ENCODE measurements at regions not wholly inside any gene's neighbourhood (a gene's known extent, or its start where the extent isn't known, plus 50 kb on each side); places are given as distances from the start of the nearest gene placed in this dataset.

DNA sequence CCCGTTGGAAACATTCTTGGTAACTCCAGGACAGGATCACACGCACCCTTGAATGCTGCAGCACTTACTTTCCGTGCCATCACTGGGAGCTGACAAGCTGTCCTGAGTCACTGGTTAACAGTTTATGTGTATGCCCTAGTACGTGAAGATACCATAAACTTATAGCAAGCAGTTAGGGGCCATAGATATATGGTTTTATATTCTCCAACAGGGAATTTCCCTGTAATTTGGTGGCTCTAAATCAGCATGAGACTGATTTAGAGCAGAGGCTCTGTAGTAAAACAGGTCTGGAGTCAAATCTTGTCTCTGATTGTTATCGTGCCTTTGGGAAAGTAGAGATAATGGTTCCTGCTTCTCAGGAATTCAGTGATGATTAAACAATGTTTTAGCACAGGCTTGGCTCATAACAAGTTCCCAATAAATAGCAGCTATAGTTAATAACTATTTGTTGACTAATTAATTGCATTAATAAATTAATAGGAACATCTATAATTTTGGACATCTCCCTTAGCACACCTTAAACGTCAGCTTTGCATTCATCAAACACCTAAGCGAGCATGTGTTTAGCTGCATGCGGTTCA is 215.2 kb downstream of the VAPA start (continued):
- TF ChIP-seq, protein P1, sequence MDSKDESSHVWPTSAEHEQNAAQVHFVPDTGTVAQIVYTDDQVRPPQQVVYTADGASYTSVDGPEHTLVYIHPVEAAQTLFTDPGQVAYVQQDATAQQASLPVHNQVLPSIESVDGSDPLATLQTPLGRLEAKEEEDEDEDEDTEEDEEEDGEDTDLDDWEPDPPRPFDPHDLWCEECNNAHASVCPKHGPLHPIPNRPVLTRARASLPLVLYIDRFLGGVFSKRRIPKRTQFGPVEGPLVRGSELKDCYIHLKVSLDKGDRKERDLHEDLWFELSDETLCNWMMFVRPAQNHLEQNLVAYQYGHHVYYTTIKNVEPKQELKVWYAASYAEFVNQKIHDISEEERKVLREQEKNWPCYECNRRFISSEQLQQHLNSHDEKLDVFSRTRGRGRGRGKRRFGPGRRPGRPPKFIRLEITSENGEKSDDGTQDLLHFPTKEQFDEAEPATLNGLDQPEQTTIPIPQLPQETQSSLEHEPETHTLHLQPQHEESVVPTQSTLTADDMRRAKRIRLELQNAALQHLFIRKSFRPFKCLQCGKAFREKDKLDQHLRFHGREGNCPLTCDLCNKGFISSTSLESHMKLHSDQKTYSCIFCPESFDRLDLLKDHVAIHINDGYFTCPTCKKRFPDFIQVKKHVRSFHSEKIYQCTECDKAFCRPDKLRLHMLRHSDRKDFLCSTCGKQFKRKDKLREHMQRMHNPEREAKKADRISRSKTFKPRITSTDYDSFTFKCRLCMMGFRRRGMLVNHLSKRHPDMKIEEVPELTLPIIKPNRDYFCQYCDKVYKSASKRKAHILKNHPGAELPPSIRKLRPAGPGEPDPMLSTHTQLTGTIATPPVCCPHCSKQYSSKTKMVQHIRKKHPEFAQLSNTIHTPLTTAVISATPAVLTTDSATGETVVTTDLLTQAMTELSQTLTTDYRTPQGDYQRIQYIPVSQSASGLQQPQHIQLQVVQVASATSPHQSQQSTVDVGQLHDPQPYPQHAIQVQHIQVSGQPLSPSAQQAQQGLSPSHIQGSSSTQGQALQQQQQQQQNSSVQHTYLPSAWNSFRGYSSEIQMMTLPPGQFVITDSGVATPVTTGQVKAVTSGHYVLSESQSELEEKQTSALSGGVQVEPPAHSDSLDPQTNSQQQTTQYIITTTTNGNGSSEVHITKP (tag by site-specific recombination; IDR thresholded peaks at IDR 0.05) = no peak
- TF ChIP-seq ZNF585B (tag by site-specific recombination; IDR thresholded peaks at IDR 0.05) (no peak), ZNF114 (tag by site-specific recombination; IDR thresholded peaks at IDR 0.05) (no peak), ZNF785 (tag by site-specific recombination; IDR thresholded peaks at IDR 0.05) (no peak), ZNF132 (tag by site-specific recombination; IDR thresholded peaks at IDR 0.05; ENCODE audit: borderline replicate concordance) (no peak), ZNF621 (tag by site-specific recombination; IDR thresholded peaks at IDR 0.05) (no peak), ZNF791 (tag by site-specific recombination; IDR thresholded peaks at IDR 0.05) (peak; percentile 88), ZSCAN30 (tag by site-specific recombination; IDR thresholded peaks at IDR 0.05) (0 out of 2 replicates have a peak, but pooled peaks have one; percentile 7), ZNF48 (tag by site-specific recombination; IDR thresholded peaks at IDR 0.05) (no peak), ZNF184 (tag by site-specific recombination; IDR thresholded peaks at IDR 0.05) (no peak), ZNF610 (tag by site-specific recombination; IDR thresholded peaks at IDR 0.05; ENCODE audit: borderline replicate concordance) (no peak), ZNF600 (tag by site-specific recombination; IDR thresholded peaks at IDR 0.05) (no peak), ZNF624 (tag by site-specific recombination; IDR thresholded peaks at IDR 0.05) (no peak)
- TF ChIP-seq, protein P2, sequence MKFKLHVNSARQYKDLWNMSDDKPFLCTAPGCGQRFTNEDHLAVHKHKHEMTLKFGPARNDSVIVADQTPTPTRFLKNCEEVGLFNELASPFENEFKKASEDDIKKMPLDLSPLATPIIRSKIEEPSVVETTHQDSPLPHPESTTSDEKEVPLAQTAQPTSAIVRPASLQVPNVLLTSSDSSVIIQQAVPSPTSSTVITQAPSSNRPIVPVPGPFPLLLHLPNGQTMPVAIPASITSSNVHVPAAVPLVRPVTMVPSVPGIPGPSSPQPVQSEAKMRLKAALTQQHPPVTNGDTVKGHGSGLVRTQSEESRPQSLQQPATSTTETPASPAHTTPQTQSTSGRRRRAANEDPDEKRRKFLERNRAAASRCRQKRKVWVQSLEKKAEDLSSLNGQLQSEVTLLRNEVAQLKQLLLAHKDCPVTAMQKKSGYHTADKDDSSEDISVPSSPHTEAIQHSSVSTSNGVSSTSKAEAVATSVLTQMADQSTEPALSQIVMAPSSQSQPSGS (tag by site-specific recombination; IDR thresholded peaks at IDR 0.05; ENCODE audit: low read depth) = no peak

DNA sequence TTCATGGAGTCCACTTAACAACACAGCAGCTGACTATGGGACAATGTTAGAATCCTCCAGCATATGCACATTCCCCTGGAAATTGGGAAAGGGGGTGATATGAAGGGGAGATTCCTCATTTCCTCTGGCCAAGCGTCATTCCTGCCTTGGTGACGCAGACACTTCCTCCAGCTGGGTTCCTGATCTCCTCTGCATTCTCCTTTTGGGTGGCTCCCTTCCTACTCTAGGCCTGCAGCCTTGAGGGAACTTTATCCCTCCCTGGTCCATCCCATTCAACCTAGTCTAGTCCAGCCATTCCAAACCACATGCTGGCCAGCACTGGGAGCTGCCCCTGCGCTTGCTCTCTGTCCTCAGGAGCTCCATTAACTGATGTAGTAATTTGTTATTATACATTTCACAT is 216.8 kb downstream of the VAPA start:
- H3K4me1 ChIP-seq (ENCODE audit: control insufficient read depth, insufficient read depth, low read length) = peaks cover 9% of the 10 kb centered on the region
- POLR2A ChIA-PET = interaction anchor here (0.6 kb wide), 1 partner anchor 1330 kb away, joined by 5 read pairs; no protein-coding TSS in a partner anchor

DNA sequence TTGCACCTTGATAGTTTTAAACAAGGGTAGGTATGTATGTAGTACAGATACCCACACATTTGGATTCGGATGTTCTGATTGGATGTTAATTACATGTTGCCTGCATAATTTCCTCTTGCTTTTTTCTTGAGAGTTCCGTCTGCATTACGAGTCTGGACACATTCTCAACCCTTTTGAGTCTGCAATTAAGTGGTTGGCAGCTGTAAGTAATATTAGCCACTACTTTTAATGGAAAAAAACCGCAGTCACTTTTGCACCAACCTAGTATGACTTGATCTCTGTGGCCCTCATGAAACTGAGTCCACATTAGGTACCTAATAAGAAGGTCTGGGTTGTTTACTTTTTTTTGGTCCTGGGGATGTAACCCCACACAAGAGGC is 217.3 kb downstream of the VAPA start:
- CTCF ChIA-PET = interaction anchor here (0.6 to 1.4 kb wide), 2 partner anchors 160 to 421 kb away, joined by 4 to 7 read pairs; no protein-coding TSS in a partner anchor
- TF ChIP-seq GLI4 (tag by site-specific recombination; IDR thresholded peaks at IDR 0.05) (no peak), ZSCAN16 (tag by site-specific recombination; IDR thresholded peaks at IDR 0.05) (no peak), ZNF16 (tag by site-specific recombination; IDR thresholded peaks at IDR 0.05; ENCODE audit: low read depth) (no peak), ZNF155 (tag by site-specific recombination; IDR thresholded peaks at IDR 0.05) (no peak), ZNF510 (tag by site-specific recombination; IDR thresholded peaks at IDR 0.05; ENCODE audit: insufficient replicate concordance) (no peak), EGR2 (tag by site-specific recombination; IDR thresholded peaks at IDR 0.05; ENCODE audit: low read depth) (no peak), ZFP3 (tag by site-specific recombination; IDR thresholded peaks at IDR 0.05; ENCODE audit: low read depth) (no peak)
- H3K4me3 ChIP-seq (ENCODE audit: low read depth, low read length) = no peak overlapping the region
- no peaks in the 10 kb centered on the region for H3K36me3 ChIP-seq (ENCODE audit: control insufficient read depth in 2 of 2, insufficient read depth in 1 of 2, low read length in 2 of 2)
- H3K4me1 ChIP-seq (ENCODE audit: control insufficient read depth, insufficient read depth, low read length) = peaks cover 9% of the 10 kb centered on the region
- H3K9me3 ChIP-seq (ENCODE audit: control insufficient read depth, insufficient read depth, low read depth, low read length) = no peaks in the 10 kb centered on the region
- H3K27ac ChIP-seq (ENCODE audit: extremely low read depth, low read depth, low read length) = no peak overlapping the region
- POLR2A ChIA-PET = interaction anchor here (0.6 to 1.4 kb wide), 3 partner anchors 9 to 1331 kb away, joined by 3 to 5 read pairs (median 5); no protein-coding TSS in a partner anchor

More for the DNA sequence above, 216.8 kb downstream of the VAPA start:
- H3K36me3 ChIP-seq (ENCODE audit: control insufficient read depth in 2 of 2, insufficient read depth in 1 of 2, low read length in 2 of 2) = no peaks in the 10 kb centered on the region
- no peak overlapping the region for H3K27ac ChIP-seq (ENCODE audit: extremely low read depth, low read depth, low read length)
- TF ChIP-seq, protein P3, sequence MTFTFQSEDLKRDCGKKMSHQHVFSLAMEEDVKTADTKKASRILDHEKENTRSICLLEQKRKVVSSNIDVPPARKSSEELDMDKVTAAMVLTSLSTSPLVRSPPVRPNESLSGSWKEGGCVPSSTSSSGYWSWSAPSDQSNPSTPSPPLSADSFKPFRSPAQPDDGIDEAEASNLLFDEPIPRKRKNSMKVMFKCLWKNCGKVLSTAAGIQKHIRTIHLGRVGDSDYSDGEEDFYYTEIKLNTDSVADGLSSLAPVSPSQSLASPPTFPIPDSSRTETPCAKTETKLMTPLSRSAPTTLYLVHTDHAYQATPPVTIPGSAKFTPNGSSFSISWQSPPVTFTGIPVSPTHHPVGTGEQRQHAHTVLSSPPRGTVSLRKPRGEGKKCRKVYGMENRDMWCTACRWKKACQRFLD (tag by site-specific recombination; IDR thresholded peaks at IDR 0.05) = no peak
- TF ChIP-seq ZNF239 (tag by site-specific recombination; IDR thresholded peaks at IDR 0.05) (no peak), ZNF416 (tag by site-specific recombination; IDR thresholded peaks at IDR 0.05) (no peak), KLF1 (tag by site-specific recombination; IDR thresholded peaks at IDR 0.05) (0 out of 2 replicates have a peak, but pooled peaks have one; percentile 15), ZNF555 (tag by site-specific recombination; conservative IDR thresholded peaks at IDR 0.05) (no peak), HOXA7 (CRISPR knock-in tag; IDR thresholded peaks at IDR 0.05; ENCODE audit: borderline replicate concordance) (no peak)
- H3K9me3 ChIP-seq (ENCODE audit: control insufficient read depth, insufficient read depth, low read depth, low read length) = no peaks in the 10 kb centered on the region
- CTCF ChIA-PET = interaction anchor here (0.6 kb wide), 1 partner anchor 421 kb away, joined by 7 read pairs; no protein-coding TSS in a partner anchor
- no peak overlapping the region for H3K4me3 ChIP-seq (ENCODE audit: low read depth, low read length)
